ENCODE measurements at regions not wholly inside any gene's neighbourhood (a gene's known extent, or its start where the extent isn't known, plus 50 kb on each side); places are given as distances from the start of the nearest gene placed in this dataset.
A peak's percentile ranks its signal among the peaks of the same experiment; 100 is the strongest.

GRCh38 chr6:21526974-21527373 is 66.6 kb upstream of the SOX4 start:
- 0 to 86% (median 25%) methylated on average over 1 of the region's 1 CpG for WGBS, 10 experiments
- in situ Hi-C loops (cut with MboI; ENCODE audit: low pct_unique_long_range_greater_than_20kb in 2 of 9, low sequenced_read_pairs in 9 of 9, unreplicated experiment in 9 of 9) = no loop called here
- no peak for ATAC-seq (replicated peaks in 6 of 8)
- H3K27ac ChIP-seq = no peak overlapping the region
- H3K4me1 ChIP-seq (replicated peaks in 1 of 2) = peaks cover 15 to 25% of the 10 kb centered on the region in 2 donors
- no peak overlapping the region for H3K4me3 ChIP-seq

- peaks cover 11 to 17% of the 10 kb centered on the region in 2 donors for H3K4me1 ChIP-seq (replicated peaks in 1 of 2)
- ATAC-seq (replicated peaks in 6 of 8) = no peak
- in situ Hi-C loops (cut with MboI; ENCODE audit: low pct_unique_long_range_greater_than_20kb in 2 of 9, low sequenced_read_pairs in 9 of 9, unreplicated experiment in 9 of 9) = no loop called here
Measured at GRCh38 chr6:21527731-21528130, 65.8 kb upstream of the SOX4 start.

GRCh38 chr6:21529431-21529830 is 64.1 kb upstream of the SOX4 start:
- Histone ChIP-seq H3K4me3 (no peak overlapping the region), H3K27ac (no peak overlapping the region), H3K4me1 (replicated peaks in 1 of 2) (peaks cover 0 to under 1% of the 10 kb centered on the region in 2 donors)
- no peak for ATAC-seq (replicated peaks in 6 of 8)
- in situ Hi-C loops (cut with MboI; ENCODE audit: low pct_unique_long_range_greater_than_20kb in 2 of 9, low sequenced_read_pairs in 9 of 9, unreplicated experiment in 9 of 9) = no loop called here
- 39 to 98% (median 85%) methylated on average over 1 to 5 of the region's 5 CpGs; no CpG with 5 or more reads in 2 of the 10 experiments for WGBS, 10 experiments

More at GRCh38 chr6:21527731-21528130, 65.8 kb upstream of the SOX4 start:
- Histone ChIP-seq H3K27ac (no peak overlapping the region), H3K4me3 (no peak overlapping the region)

GRCh38 chr6:21531393-21531792 is 62.2 kb upstream of the SOX4 start:
- no peak for ATAC-seq (replicated peaks in 6 of 8)
- in situ Hi-C loops (cut with MboI; ENCODE audit: low pct_unique_long_range_greater_than_20kb in 2 of 9, low sequenced_read_pairs in 9 of 9, unreplicated experiment in 9 of 9) = no loop called here
- WGBS, 10 experiments = 50 to 100% (median 95%) methylated on average over 1 to 3 of the region's 3 CpGs; no CpG with 5 or more reads in 3 of the 10 experiments
- Histone ChIP-seq H3K27ac (no peak overlapping the region), H3K4me3 (no peak overlapping the region), H3K4me1 (replicated peaks in 1 of 2) (no peaks in the 10 kb centered on the region)

GRCh38 chr6:21533678-21534077 is 59.9 kb upstream of the SOX4 start:
- no peak overlapping the region for H3K27ac ChIP-seq
- 0 to 86% (median 64%) methylated on average over 1 of the region's 1 CpG; no CpG with 5 or more reads in 2 of the 10 experiments for WGBS, 10 experiments
- in situ Hi-C loops (cut with MboI; ENCODE audit: low pct_unique_long_range_greater_than_20kb in 2 of 9, low sequenced_read_pairs in 9 of 9, unreplicated experiment in 9 of 9) = no loop called here
- peaks cover 0 to 2% of the 10 kb centered on the region in 2 donors for H3K4me1 ChIP-seq (replicated peaks in 1 of 2)
- no peak for ATAC-seq (replicated peaks in 6 of 8)
- no peak overlapping the region for H3K4me3 ChIP-seq

- H3K4me1 ChIP-seq (replicated peaks in 1 of 2) = peaks cover 0 to 3% of the 10 kb centered on the region in 2 donors
- ATAC-seq (replicated peaks in 6 of 8) = no peak
- 65 to 100% (median 100%) methylated on average over 2 to 5 of the region's 5 CpGs; no CpG with 5 or more reads in 1 of the 10 experiments for WGBS, 10 experiments
- in situ Hi-C loops (cut with MboI; ENCODE audit: low pct_unique_long_range_greater_than_20kb in 2 of 9, low sequenced_read_pairs in 9 of 9, unreplicated experiment in 9 of 9) = no loop called here
- H3K27ac ChIP-seq = no peak overlapping the region
- no peak overlapping the region for H3K4me3 ChIP-seq
Measured at GRCh38 chr6:21536280-21536766, 57.2 kb upstream of the SOX4 start.

GRCh38 chr6:21537637-21538036 is 55.9 kb upstream of the SOX4 start:
- Histone ChIP-seq H3K27ac (no peak overlapping the region), H3K4me1 (replicated peaks in 1 of 2) (peaks cover 0 to 3% of the 10 kb centered on the region in 2 donors), H3K4me3 (no peak overlapping the region)
- WGBS, 10 experiments = 67 to 100% (median 83%) methylated on average over 1 to 2 of the region's 2 CpGs; no CpG with 5 or more reads in 3 of the 10 experiments
- in situ Hi-C loops (cut with MboI; ENCODE audit: low pct_unique_long_range_greater_than_20kb in 2 of 9, low sequenced_read_pairs in 9 of 9, unreplicated experiment in 9 of 9) = no loop called here
- ATAC-seq (replicated peaks in 6 of 8) = no peak

- in situ Hi-C loops (cut with MboI; ENCODE audit: low pct_unique_long_range_greater_than_20kb in 2 of 9, low sequenced_read_pairs in 9 of 9, unreplicated experiment in 9 of 9) = no loop called here
- peak in 4 of 8 experiments; percentile 30 to 78 (median 56) for ATAC-seq (replicated peaks in 6 of 8)
- Histone ChIP-seq H3K4me3 (no peak overlapping the region), H3K27ac (no peak overlapping the region), H3K4me1 (replicated peaks in 1 of 2) (peaks cover 0 to 3% of the 10 kb centered on the region in 2 donors)
- 0 to 100% (median 60%) methylated on average over 1 to 5 of the region's 5 CpGs for WGBS, 10 experiments
Measured at GRCh38 chr6:21538186-21538798, 55.3 kb upstream of the SOX4 start.

GRCh38 chr6:21539621-21540100 is 53.9 kb upstream of the SOX4 start:
- WGBS, 10 experiments = 40 to 100% (median 67%) methylated on average over 1 to 4 of the region's 4 CpGs; no CpG with 5 or more reads in 3 of the 10 experiments
- no peak overlapping the region for H3K4me3 ChIP-seq
- in situ Hi-C loops (cut with MboI; ENCODE audit: low pct_unique_long_range_greater_than_20kb in 2 of 9, low sequenced_read_pairs in 9 of 9, unreplicated experiment in 9 of 9) = no loop called here
- peaks cover 0 to 3% of the 10 kb centered on the region in 2 donors for H3K4me1 ChIP-seq (replicated peaks in 1 of 2)
- H3K27ac ChIP-seq = no peak overlapping the region
- ATAC-seq (replicated peaks in 6 of 8) = no peak
